Activated T-cell treated with anti-CD3 and anti-CD28 coated beads, Interleukin-2, amount 50 U/mL, for 24 hours (primary cell): ENCODE measurements at regions not wholly inside any gene's neighbourhood (a gene's known extent, or its start where the extent isn't known, plus 50 kb on each side); places are given as distances from the start of the nearest gene placed in this dataset.
A peak's percentile ranks its signal among the peaks of the same experiment; 100 is the strongest.
"Not testable (repeated sequence)": the region's sequence is repeated elsewhere in the genome, so short reads cannot be mapped to it uniquely, and the experiment has no call there.

Experiments
- DNase-seq: peaks from one replicate; pipeline ENCODE4 v3.0.0-alpha.2; 2020
- H3K27ac Mint-ChIP-seq: 2 replicates; pipeline ENCODE4 v1.8.0; 2020; ENCODE audit warnings: mild to moderate bottlenecking, mixed read lengths
- H3K27me3 Mint-ChIP-seq: 2 replicates; pipeline ENCODE4 v1.8.0; 2020; ENCODE audit warnings: mixed read lengths
- H3K36me3 Mint-ChIP-seq: 2 replicates; pipeline ENCODE4 v1.8.0; 2020; ENCODE audit warnings: low read depth, mixed read lengths
- H3K4me1 Mint-ChIP-seq: 2 replicates; pipeline ENCODE4 v1.8.0; 2020; ENCODE audit warnings: low read depth, mixed read lengths
- H3K4me3 Mint-ChIP-seq: 2 replicates; pipeline ENCODE4 v1.8.0; 2020; ENCODE audit warnings: mild to moderate bottlenecking, moderate library complexity, mixed read lengths
- H3K9me3 Mint-ChIP-seq: 2 replicates; pipeline ENCODE4 v1.8.0; 2020; ENCODE audit warnings: mixed read lengths

- no peak overlapping the region for H3K27ac Mint-ChIP-seq
- no peaks in the 10 kb centered on the region for H3K27me3 Mint-ChIP-seq
- no peak for DNase-seq
- no peak overlapping the region for H3K4me3 Mint-ChIP-seq
- H3K4me1 Mint-ChIP-seq, result peaks cover 87% of the 10 kb centered on the region
- no peaks in the 10 kb centered on the region for H3K9me3 Mint-ChIP-seq
- peaks cover 47% of the 10 kb centered on the region for H3K36me3 Mint-ChIP-seq
These were observed 59.7 kb upstream of the CYP2D6 start for GRCh38 chr22:42190274-42190673.

DNA sequence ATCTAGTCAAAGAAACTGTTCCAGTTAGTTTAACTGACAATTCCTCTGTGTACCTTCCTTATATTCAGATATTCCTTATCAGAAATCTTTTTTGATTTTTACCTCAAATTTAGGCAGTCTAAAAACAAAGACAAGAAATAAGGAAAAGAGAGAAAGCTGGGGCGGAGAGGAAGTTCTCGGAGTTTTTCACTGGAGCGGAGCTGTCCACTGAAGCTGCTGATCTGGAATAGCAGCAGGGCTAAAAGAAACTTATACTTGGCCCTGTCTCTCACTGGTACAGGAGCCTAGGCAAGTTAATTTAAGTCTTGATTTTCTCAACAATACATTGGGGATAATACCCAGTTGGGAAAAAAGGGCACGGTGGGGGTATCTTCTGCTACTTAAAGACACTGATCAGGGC lies 59.2 kb upstream of the CYP2D6 start:
- Mint-ChIP-seq H3K36me3 (peaks cover 46% of the 10 kb centered on the region), H3K27ac (no peak overlapping the region), H3K9me3 (no peaks in the 10 kb centered on the region), H3K4me3 (no peak overlapping the region), H3K4me1 (peaks cover 87% of the 10 kb centered on the region), H3K27me3 (no peaks in the 10 kb centered on the region)
- DNase-seq, result no peak

- peaks cover 39% of the 10 kb centered on the region for H3K36me3 Mint-ChIP-seq
- H3K27ac Mint-ChIP-seq, result peak overlapping the region; percentile 66
- no peak overlapping the region for H3K4me3 Mint-ChIP-seq
- no peaks in the 10 kb centered on the region for H3K9me3 Mint-ChIP-seq
- DNase-seq, result no peak
- peaks cover 87% of the 10 kb centered on the region for H3K4me1 Mint-ChIP-seq
- H3K27me3 Mint-ChIP-seq, result no peaks in the 10 kb centered on the region
These were observed 58.3 kb upstream of the CYP2D6 start for GRCh38 chr22:42188808-42189447.

DNA sequence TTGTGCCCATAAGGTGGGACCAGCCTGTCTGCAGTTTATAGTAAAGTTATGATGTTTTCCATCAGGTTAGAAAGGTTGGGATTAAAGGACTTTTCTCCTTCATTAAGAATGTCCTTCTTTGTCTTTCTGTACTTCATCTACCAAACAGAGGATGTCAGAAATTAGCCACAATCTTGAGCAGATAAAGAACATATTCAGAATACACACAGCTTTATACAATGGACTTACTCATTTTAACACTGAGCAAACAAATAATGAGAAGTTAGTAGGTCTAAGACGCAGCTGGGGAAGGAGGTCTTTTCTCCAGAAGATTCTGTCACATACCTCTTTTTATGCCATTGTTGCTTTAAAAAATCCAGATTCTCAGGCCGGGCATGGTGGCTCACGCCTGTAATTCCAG lies 57.0 kb upstream of the CYP2D6 start:
- no peak overlapping the region for H3K27ac Mint-ChIP-seq
- H3K36me3 Mint-ChIP-seq, result peaks cover 36% of the 10 kb centered on the region
- no peak overlapping the region for H3K4me3 Mint-ChIP-seq
- peaks cover 87% of the 10 kb centered on the region for H3K4me1 Mint-ChIP-seq
- no peaks in the 10 kb centered on the region for H3K27me3 Mint-ChIP-seq
- no peak for DNase-seq
- H3K9me3 Mint-ChIP-seq, result no peaks in the 10 kb centered on the region

DNA sequence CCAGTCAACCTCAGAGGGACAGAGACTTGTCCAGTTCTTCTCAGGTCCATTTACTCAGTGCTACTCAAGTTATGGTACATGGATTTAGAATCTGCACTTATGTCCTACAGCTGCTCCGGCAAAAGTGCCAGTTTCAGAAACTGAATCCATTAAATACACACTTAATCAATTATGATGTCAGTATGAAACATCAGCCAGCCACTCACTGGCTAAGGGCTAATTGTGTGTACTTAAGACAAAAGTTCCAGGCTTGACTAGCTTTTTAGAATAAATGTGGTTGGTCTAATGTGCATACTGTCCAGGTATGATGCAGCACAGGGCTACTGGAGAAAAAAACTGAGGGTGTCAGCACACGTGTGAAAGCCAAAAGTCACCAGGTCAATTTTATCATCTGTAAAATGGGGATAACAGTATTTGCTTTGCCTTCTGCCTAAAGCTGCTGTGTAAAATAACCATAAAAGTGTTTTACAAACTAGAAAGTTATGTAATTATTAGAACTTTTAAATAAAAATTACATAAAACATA lies 55.4 kb upstream of the CYP2D6 start:
- Mint-ChIP-seq H3K36me3 (peaks cover 34% of the 10 kb centered on the region), H3K9me3 (no peaks in the 10 kb centered on the region), H3K4me1 (peaks cover 89% of the 10 kb centered on the region), H3K27me3 (no peaks in the 10 kb centered on the region), H3K4me3 (no peak overlapping the region), H3K27ac (peak overlapping the region; percentile 10)
- no peak for DNase-seq

DNA sequence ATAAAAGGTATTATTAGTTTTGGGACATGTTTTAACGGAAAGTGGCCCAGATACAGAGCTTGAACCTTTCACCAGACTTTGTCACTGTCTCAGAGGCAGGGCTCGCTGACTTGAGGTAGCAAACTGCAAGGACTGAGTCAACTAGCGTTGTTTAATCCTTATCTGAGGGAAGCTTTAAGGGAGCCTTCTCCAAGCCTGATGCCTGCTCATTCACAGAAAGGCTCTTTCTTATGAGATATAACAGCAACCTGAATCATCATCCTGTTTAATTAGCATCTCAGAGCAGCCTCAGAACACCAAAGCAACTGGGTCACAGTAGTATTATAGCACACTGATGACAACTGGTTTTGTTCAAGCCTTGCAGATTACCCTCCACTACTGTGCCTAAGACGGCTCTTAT lies 54.2 kb upstream of the CYP2D6 start:
- peaks cover 41% of the 10 kb centered on the region for H3K36me3 Mint-ChIP-seq
- peak overlapping the region; percentile 63 for H3K27ac Mint-ChIP-seq
- H3K9me3 Mint-ChIP-seq, result no peaks in the 10 kb centered on the region
- no peak overlapping the region for H3K4me3 Mint-ChIP-seq
- H3K4me1 Mint-ChIP-seq, result peaks cover 91% of the 10 kb centered on the region
- H3K27me3 Mint-ChIP-seq, result no peaks in the 10 kb centered on the region
- no peak for DNase-seq

- Mint-ChIP-seq H3K36me3 (peaks cover 41% of the 10 kb centered on the region), H3K4me1 (peaks cover 90% of the 10 kb centered on the region), H3K27ac (peak overlapping the region; percentile 85), H3K4me3 (peak overlapping the region; percentile 44)
- H3K27me3 Mint-ChIP-seq, H3K9me3 Mint-ChIP-seq: not testable (repeated sequence)
- DNase-seq, result peak; percentile 54
These were observed 53.0 kb upstream of the CYP2D6 start for GRCh38 chr22:42183461-42184059.

DNA sequence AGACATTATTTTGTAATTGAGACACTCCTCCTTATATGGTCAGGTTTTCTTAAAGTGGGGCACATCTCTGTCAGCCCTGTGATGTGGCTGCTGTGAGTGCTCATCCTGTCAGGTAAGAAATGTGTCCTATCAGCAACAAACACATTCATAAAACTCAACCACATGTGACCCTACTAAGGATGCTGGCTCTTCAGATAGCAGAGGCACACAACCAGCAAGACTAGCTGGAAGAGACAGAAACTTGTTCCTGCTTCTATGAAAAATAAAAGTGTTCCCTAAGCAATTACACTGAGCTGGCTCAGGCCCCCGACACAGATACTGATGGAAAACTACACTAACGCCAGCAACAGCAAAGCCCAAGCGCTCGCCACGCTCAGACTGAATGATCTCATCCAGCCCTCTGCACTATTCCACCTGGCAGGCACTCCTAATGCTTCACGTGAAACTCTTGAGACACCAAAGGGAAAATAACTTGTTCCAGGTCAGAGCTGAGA lies 49.8 kb upstream of the CYP2D6 start:
- H3K4me3 Mint-ChIP-seq, result peak overlapping the region; percentile 54
- peaks cover 57% of the 10 kb centered on the region for H3K36me3 Mint-ChIP-seq
- H3K27ac Mint-ChIP-seq, result peak overlapping the region; percentile 93
- no peak for DNase-seq
- H3K27me3 Mint-ChIP-seq, result no peaks in the 10 kb centered on the region
- peaks cover 91% of the 10 kb centered on the region for H3K4me1 Mint-ChIP-seq
- no peaks in the 10 kb centered on the region for H3K9me3 Mint-ChIP-seq
